GM12878 (cell line): ENCODE measurements at regions not wholly inside any gene's neighbourhood (a gene's known extent, or its start where the extent isn't known, plus 50 kb on each side); places are given as distances from the start of the nearest gene placed in this dataset.
"Not testable (repeated sequence)": the region's sequence is repeated elsewhere in the genome, so short reads cannot be mapped to it uniquely, and the experiment has no call there.

Experiments used
- ATF3 ChIP-seq: IDR thresholded peaks from 2 replicates; pipeline ENCODE4 v1.6.1; 2011; ENCODE audit warnings: low read depth, mild to moderate bottlenecking, low read length, moderate library complexity, borderline replicate concordance; ENCODE audit errors: extremely low read depth
- CEBPB ChIP-seq, 2 experiments: fragments of 150-350 bp in 1 of 2; IDR thresholded peaks; 2 replicates each; pipeline ENCODE4 v1.6.1; 2012 to 2014; ENCODE audit warnings: low read depth in 2 of 2, low read length in 2 of 2, borderline replicate concordance in 1 of 2, inconsistent platforms in 1 of 2
- CTCF ChIP-seq, 3 experiments: IDR thresholded peaks in 2 of 3; conservative IDR thresholded peaks in 1 of 3; 2 replicates each; pipeline ENCODE4 v1.5.1; 2011; ENCODE audit warnings: low read depth in 3 of 3, low read length in 3 of 3, mild to moderate bottlenecking in 3 of 3, control low read depth in 2 of 3, moderate library complexity in 2 of 3, inconsistent platforms in 1 of 3, mixed read lengths in 1 of 3; ENCODE audit not compliant: control insufficient read depth in 2 of 3, insufficient read depth in 1 of 3; ENCODE audit errors: extremely low read depth in 1 of 3
- ELK1 ChIP-seq: IDR thresholded peaks from 2 replicates; pipeline ENCODE4 v1.6.1; 2012; ENCODE audit warnings: low read depth, low read length, improper control_type of control experiment
- NR2C1 ChIP-seq: fragments of 450-650 bp; IDR thresholded peaks from 2 replicates; pipeline ENCODE4 v1.6.1; 2017; ENCODE audit warnings: antibody characterized with exemption, mild to moderate bottlenecking, moderate library complexity
- NR2C2 ChIP-seq: IDR thresholded peaks from 2 replicates; pipeline ENCODE4 v1.6.1; 2011; ENCODE audit warnings: borderline replicate concordance, low read depth; ENCODE audit not compliant: control insufficient read depth, insufficient read length
- POLR2A ChIP-seq: IDR thresholded peaks from 2 replicates; pipeline ENCODE4 v1.6.1; 2011; ENCODE audit warnings: low read depth, mild to moderate bottlenecking, low read length
- SRF ChIP-seq, 2 experiments: IDR thresholded peaks; 2 replicates each; pipeline ENCODE4 v1.6.1; 2011; ENCODE audit warnings: low read depth in 2 of 2, low read length in 2 of 2, mild to moderate bottlenecking in 1 of 2, moderate library complexity in 1 of 2
- SUPT20H ChIP-seq: IDR thresholded peaks from 2 replicates; pipeline ENCODE4 v1.6.1; 2011; ENCODE audit warnings: low read depth, mild to moderate bottlenecking, low read length, moderate library complexity, borderline replicate concordance; ENCODE audit not compliant: control insufficient read depth
- ZBTB11 ChIP-seq: fragments of 450-650 bp; formaldehyde crosslinking; IDR thresholded peaks from 2 replicates; pipeline ENCODE4 v1.5.0; 2022; ENCODE audit warnings: mild to moderate bottlenecking, missing genetic modification characterization

GRCh38 chr7:57012907-57013306 lies 119.3 kb downstream of the ZNF479 start:
- TF ChIP-seq CTCF (IDR thresholded peaks at IDR 0.05 in 2 of 3, conservative IDR thresholded peaks at IDR 0.05 in 1 of 3; ENCODE audit: control insufficient read depth in 2 of 3, extremely low read depth in 1 of 3, insufficient read depth in 1 of 3, low read depth in 3 of 3, low read length in 3 of 3); ZBTB11 (CRISPR knock-in tag); POLR2A; ELK1; SUPT20H; CEBPB (IDR thresholded peaks at IDR 0.05; ENCODE audit: borderline replicate concordance in 1 of 2, low read depth in 2 of 2, low read length in 2 of 2); NR2C2; ATF3; SRF (IDR thresholded peaks at IDR 0.05; ENCODE audit: low read depth in 2 of 2, low read length in 2 of 2); NR2C1: not testable (repeated sequence)
